Hepatic stellate cell (primary cell): ENCODE measurements at regions not wholly inside any gene's neighbourhood (a gene's known extent, or its start where the extent isn't known, plus 50 kb on each side); places are given as distances from the start of the nearest gene placed in this dataset.
A peak's percentile ranks its signal among the peaks of the same experiment; 100 is the strongest.
"Not testable (repeated sequence)": the region's sequence is repeated elsewhere in the genome, so short reads cannot be mapped to it uniquely, and the experiment has no call there.

Experiments used
- DNase-seq: peaks from one replicate; pipeline ENCODE4 v3.0.0; 2011; ENCODE audit warnings: low spot score

DNA sequence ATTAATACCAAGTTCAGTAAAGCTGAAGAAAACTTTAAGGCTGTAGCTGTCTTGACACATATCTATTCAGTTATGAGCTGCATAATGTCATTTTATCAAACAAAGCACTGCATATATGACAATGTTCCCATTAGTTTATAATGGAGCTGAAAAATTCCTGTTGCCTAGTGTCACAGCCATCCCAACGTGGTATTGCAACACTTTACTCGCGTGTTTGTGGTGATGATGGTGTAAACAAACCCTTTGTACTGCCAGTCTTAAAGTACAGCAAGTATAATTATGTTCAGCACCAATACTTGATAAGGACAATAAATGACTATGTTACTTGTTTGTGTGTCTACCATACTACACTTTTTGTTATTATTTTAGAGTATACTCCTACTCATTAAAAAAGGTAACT, 1415.6 kb upstream of the PCDH7 start:
- DNase-seq: no peak

DNA sequence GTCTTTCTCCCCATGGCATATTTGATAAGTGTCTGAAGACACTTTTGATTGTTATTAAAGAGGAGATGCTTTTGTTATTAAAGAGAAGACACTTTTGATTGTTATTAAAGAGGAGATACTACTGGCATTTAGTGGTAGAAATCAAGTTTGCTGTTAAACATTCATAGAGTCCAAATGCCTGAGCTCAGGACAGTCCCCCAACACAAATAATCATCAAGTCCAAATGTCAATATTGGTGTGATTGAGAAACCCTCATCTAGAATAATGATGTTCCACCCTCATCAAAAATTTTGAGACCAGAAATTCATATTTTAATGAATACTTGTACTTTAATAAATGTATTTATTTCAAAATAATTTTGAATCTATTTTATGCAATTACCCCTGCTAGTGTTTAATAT, 1412.9 kb upstream of the PCDH7 start:
- DNase-seq: no peak

DNA sequence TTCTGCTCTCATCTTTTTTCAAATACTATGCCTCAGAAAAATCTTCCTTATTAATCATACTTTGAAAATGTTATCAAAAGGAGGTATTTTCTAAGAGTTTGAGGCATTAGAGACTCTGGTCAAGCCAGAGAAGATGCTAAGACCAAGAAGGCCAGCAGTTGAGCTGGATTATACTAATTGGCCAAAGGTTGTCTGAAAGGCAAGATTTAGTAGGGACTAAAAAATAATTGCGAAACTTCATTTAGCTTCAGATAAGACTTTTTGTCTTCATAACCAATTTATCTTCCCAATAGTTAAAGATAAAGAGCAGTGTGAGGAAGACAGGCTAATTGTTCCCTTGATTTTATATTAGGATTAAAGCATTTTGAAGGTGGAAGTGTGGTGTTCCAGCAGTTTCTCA, 1412.4 kb upstream of the PCDH7 start:
- DNase-seq: no peak

DNA sequence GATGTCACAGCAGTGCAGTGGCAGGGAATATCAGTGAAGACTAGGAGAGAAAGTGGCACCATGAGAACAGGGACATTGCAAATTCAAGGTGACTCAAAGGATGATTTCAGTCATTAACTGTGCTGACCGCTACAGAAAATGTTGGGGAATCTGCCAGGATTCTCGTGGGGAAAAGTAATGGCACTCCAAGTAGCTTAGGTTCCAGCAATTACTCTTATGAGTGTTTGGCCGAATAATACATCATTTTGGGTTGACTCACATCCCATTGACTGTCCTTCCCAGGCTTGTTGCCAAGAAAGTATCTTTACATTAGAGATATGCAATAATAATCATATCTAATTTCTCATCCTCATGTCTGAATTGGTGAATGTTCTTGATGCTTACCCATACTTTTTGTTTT, 1411.1 kb upstream of the PCDH7 start:
- DNase-seq: no peak

DNA sequence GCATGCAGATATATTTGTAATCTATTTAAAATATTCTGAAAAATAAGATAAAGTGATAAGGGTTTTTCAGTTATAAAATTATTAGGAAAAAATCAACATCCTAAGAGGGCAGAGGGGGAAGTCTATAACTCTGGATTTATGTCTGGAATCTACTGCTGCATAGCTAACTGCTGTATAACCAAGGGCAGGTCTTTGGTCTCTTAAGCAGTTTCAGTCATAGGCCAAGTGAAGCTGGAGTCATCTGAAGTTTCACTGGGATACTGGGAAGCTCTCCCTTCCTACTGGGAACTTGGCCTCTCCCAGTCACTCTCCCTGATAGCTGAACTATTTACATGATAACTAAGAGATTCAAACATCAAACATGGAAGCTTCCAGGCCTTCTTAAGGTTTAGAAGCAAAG, 1409.9 kb upstream of the PCDH7 start:
- no peak for DNase-seq

DNA sequence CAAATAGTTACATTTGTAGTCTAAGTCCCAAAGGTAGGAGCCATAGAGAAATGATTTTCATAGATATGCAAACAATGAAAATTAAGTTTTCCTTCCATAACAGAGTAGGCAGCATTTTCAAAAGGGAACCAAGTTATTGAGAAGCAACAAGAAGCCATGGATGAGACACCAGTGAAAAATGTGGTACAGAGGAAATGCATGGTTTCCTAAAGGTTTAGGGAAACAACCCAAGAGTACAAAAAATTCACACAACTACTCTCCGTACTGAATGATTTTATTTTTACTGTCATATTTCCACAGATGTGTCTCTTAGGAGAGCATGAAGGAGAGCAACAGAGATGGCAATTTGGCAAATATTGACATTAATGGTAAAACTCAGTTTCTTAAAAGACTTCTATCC, 1408.9 kb upstream of the PCDH7 start:
- DNase-seq: no peak

DNA sequence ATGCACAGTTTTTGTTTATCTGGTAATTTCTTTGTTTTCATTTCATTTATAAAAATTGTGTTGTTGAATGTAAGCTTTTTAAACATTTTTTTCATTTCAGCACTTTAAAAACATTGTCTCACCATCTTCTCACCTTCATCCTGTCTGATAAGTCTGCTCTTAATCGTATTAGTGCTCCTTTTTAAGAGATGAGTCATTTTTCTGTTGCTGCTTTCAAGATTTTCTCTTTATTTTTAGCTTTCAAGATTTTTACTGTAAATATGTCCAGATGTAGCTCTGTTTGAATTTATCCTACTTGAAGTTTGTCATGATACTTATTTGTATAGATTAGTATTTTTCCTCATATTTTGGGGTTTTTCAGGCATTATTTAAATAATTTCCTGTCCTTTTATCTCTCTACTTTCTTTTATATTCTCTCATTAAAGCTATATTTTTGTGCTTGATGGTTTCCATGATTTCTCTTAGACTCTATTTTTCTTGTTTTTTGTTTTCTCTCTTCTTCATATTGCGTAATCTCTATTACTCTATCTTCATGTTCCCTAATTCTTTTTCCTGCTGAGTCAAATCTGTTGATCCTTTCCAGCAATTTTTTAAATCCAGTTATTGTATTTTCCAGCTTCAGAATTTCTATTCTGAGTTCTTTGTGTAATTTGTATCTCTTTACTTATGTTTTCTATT, 1400.4 kb upstream of the PCDH7 start:
- DNase-seq: no peak

DNA sequence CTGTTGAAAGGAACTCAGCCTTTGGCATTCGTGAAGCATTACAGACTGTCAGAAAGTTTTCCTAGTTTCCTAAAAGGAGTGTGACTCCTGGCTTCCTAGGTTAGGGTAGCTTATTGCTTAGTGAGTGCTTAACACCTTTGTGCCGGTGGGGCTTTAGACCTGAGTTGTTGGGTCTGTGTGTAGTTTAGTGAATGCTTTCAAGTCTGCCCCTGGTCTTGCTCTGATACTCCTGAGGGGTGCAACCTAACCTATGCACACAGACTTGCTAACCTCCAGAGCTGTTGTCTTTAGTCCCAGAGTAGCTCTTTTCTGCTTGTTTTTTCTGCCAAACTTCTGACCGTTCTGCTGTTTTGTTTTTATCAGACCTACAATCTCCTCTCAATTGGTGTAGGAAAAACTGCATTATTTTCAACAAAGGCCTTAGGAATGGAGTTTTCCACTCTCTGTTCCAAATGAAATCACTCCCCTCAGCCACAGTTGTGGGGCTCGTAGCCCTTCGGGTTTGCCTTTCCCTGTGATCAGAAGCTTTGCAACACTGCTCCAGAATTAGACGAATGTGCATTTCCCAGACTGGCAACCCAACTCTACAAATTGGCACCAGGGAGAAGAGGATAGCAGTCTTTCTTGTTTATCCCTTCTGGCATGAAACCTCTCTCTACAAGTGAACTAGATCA, 1399.1 kb upstream of the PCDH7 start:
- DNase-seq: no peak

DNA sequence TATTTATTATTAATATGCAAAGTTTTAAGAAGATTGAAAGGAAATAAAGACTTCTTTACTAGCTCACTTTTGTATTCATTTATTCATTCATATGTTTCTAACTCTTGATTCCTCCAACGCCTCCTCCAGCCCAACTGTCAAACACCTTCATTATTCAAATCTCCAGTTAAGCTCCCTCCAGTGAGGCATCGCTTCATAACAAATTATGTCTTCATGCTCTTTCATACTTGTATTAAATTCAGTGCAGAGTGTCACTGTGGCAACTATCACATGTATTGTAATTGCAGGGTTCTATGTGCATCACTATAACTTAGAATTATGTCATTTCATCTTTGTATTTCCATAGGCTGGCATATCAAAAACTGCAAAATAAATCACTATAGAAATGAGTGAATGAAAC, 1394.2 kb upstream of the PCDH7 start:
- DNase-seq: no peak

DNA sequence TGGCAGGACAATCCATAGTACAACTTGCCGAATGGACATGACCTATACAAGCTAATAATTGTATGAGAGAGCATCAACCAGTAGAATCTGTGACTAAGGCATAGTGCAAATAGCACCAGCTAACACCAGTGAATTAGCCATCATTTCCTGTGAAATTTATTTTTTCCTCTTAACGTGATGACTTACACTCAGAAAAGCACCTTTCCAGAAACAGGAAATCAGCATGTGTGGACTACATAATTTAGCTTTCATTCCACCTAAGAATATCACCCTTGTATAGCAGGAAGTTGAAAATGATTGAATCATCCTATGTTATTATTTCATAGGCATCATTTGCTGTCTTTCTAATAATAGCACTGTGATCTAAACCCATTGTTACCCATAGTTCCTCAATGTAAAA, 1393.4 kb upstream of the PCDH7 start:
- DNase-seq: no peak

DNA sequence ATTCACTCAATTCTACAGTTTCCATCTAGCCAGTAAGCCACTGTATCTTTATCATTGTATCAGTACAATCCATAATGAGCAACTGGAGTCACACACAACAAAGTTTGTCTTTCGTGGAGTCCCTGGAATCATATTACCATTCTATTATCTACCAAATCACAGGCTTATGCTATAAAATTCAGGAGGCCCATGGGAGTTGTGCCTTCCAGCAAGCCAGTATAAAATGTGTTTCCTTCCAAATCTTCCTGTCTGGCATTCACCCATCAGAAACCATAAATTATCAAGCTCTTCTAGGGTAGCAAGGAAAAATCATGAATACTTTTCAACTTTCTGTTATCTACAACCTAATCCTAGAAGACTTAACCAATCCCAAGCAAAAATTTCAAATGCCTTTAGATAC, 1383.3 kb upstream of the PCDH7 start:
- DNase-seq: no peak

DNA sequence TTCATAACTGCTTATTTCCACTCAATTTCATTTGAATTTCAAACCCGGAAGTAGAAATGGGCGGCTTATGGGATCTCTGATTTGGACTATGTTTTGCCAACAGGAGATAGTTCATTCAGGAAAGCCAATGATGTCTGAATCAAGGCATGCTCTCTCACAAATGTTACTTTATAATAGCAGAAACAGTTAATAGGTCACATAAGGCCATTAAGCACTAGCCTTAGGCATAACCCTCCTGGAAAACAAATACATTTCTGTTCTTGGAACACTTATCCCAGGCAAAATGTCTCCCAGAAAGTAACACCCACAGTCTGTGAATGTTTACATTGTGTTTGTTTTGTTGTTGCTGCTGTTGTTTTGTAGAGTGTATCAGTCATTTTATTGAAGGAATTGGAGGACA, 1347.2 kb upstream of the PCDH7 start:
- no peak for DNase-seq

DNA sequence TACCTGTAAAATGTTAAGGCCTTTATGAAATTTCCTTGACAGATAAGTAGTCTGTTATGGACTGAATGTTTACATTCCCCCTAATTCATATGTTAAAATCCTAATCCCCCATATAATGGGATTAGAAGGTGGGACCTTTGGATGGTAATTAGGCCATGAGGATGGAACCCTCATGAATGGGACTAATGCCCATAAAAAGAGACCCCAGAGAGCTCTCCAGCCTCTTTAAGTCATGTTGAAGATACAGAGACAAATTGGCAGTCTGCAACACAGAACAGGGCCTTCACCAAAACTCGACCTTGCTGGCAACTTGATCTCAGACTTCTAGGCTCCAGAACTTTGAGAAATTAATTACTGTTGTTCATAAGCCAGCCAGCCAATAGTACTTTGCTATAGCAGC, 1344.5 kb upstream of the PCDH7 start:
- DNase-seq: no peak

DNA sequence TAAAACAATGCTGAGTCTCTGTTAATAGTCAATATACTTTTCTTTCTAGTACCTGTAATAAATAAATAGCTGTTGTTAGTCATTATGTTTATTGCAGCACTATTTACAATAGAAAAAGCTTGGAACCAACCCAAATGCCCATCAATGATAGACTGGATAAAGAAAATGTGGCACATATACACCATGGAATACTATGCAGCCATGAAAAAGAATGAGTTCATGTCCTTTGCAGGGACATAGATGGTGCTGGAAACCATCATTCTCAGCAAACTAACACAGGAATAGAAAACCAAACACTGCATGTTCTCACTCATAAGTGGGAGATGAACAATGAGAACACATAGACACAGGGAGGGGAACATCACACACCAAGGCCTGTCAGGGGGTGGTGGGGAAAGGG, 1341.9 kb upstream of the PCDH7 start:
- DNase-seq: not testable (repeated sequence)

DNA sequence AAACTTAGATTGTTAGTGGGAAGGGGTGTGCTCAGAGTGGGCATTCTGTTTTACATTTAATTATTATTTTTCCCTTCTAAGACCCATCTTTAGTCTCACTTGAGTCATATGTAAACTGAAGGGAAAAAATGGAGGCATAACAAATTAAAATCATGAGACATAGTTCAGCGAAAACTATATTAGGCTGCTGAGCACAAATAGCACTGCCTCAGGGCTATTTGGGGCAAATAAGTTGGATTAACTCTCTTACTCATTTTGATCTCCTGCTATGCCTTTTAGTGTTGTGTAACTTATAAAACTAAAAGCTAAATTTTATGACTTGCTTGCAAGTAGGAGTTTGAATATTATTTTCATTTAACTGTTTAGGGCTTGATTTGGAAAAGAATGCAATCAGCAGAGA, 1329.2 kb upstream of the PCDH7 start:
- no peak for DNase-seq

DNA sequence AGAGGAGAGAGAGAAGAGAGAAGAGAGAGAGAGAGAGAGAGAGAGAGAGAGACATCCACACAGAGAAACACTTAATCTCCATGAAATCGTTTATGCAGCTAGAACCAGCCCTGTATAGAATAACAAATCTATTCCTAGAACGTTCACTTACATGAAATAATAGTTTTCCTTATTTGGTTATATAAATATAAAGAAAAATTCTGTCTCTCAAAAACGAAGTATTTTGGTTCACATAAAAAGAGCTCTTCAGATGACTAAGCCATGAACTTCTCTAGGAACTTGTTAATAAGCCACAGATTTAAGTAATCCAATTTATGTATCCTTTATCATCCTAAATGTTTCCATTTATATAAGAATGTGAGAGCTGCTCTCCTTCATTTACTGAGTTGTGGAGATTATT, 1315.1 kb upstream of the PCDH7 start:
- DNase-seq: no peak

DNA sequence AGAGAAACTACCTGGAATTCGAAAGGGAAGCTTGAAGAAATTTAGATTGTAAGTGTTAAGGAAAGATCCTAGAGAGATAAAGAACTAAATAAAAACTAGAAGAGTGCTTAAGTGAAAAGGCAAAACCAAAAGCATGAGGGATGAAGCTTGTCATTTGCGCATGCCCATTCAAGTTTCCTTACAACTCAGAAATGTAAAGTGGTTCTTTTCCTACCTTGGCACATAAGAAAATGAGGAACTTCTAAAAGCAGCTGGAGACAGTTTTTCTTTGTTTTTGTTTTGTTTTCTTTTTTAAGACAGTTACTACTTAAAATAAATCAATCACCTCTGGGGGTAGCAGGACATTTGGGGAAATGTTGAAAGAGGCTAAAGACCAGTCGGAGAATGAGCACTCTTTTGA, 1304.4 kb upstream of the PCDH7 start:
- DNase-seq: no peak

DNA sequence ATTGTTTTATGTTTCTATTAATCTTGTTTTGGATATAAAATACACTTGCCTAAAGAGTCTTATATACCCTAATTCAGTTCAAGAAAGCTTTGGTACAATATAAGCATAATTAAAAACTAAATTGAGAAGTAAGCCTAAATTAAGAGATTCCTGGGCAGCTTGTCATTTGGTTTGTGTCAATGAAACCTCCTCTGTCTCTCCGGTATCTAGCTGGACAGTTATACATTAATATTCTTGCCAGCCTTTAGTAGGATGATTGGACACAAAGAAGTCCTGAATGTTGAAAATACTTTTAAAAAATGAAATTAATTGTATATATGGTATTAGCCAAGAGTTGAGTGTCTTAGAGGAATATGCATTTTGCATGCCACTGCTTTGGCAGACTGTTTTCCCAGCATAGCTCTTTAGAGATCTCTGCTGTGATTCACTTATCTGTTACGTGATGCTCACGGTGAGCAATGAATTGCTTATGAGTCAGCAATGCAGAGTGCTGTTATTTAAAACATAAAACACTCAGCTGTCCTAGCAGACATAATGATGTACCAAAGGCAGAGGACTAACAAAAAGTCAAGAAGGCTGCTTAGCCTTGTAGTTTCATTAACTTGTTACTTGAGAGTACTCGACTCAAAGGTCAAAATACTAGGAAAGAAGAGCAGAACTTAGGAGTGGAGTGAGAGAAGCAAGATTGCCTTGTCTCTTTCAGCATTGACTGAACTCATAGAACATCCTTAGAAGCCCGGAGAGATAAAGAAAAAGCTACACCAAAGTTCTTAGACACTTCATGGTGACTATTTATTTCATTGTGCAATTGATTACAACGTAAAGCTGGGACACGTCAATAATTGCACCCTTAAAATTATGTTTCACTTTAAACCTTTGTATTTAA, 1296.1 kb upstream of the PCDH7 start:
- peak; percentile 52 for DNase-seq

DNA sequence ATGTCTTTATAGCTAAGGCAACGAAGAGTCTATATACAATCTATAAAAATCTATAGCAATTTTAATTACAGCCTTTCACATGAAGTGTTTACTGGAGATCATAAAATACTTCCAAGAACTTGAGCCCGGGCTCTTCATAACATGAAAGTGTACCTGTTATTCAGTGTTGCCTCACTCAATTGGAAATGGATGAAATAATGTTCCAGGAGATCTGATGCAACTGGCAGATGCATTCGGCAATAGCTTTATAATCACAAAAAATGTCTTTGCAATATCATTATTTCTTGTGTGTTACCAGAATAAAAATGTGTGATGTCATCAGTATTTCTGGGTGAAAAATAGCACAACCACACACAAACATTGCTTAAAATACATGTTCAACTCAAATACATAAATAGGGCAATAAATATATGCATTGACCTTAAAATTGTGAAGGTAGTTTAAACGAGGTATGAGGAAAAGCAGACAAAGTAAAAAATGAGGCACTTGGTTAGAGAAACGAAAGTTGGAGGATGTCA, 1266.8 kb upstream of the PCDH7 start:
- no peak for DNase-seq

DNA sequence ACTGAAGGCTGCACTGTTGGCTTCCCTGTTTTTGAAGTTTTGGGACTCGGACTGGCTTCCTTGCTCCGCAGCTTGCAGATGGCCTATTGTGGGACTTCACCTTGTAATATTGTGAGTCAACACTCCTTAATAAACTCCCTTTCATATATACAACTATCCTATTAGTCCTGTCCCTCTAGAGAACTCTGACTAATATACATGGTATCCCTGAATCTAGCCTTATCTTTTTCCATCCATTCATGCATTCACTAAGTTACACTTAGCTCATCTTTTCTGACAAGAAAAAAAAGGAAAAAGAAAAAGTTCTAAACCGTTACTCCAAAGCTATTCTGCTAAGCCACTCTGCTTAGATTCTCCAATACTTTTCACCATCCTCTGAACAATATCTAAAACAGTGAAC, 1260.2 kb upstream of the PCDH7 start:
- DNase-seq: no peak

DNA sequence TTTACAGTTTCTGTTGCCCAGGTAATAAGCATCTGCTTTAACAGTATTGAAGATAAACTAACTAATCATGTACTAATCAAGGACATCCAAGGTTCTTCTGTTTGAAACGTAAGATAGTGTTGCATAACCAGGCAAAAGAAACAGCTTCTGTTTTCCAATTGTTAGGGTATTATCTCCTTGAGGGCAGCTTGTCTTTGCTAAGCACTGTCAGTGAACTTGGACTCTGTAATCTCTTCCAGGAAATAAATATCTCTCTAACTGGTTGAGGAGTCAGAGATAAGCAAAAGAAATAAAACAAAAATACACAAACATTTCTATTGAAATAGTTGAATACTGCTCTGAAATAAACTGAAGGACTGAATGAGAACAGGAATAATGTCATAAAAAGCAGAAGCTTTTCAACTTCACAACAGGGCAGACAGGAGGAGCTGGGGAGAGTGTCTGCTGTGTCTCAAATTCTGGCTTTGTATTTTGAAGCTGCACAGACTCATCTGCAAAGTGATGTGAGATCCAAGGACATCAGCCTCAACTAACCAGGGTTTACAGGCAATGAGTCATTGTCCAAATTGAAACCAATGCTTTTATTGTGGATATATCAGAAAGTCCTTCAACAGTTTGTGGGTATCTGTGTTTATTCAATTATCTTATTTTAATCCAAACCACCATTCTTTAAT, 1253.0 kb upstream of the PCDH7 start:
- no peak for DNase-seq
